ENCODE measurements at regions not wholly inside any gene's neighbourhood (a gene's known extent, or its start where the extent isn't known, plus 50 kb on each side); places are given as distances from the start of the nearest gene placed in this dataset.

- Mint-ChIP-seq H3K4me3 (no peak overlapping the region), H3K27ac (no peak overlapping the region), H3K4me1 (ENCODE audit: unreplicated experiment) (no peaks in the 10 kb centered on the region), H3K36me3 (no peaks in the 10 kb centered on the region), H3K27me3 (no peaks in the 10 kb centered on the region), H3K9me3 (no peaks in the 10 kb centered on the region)
- DNase-seq (ENCODE audit: extremely low spot score, unreplicated experiment), result no peak
- no peak for TF ChIP-seq CTCF (conservative IDR thresholded peaks at IDR 0.05)
Measured at GRCh38 chr13:90205081-90205480, 1142.4 kb upstream of the MIR17HG start.

- no peak overlapping the region for H3K4me3 Mint-ChIP-seq
- no peak overlapping the region for H3K27ac Mint-ChIP-seq
- no peaks in the 10 kb centered on the region for H3K27me3 Mint-ChIP-seq
- H3K36me3 Mint-ChIP-seq, result no peaks in the 10 kb centered on the region
- DNase-seq (ENCODE audit: extremely low spot score, unreplicated experiment), result no peak
- no peak for TF ChIP-seq CTCF (conservative IDR thresholded peaks at IDR 0.05)
- no peaks in the 10 kb centered on the region for H3K9me3 Mint-ChIP-seq
- H3K4me1 Mint-ChIP-seq (ENCODE audit: unreplicated experiment), result no peaks in the 10 kb centered on the region
Measured at GRCh38 chr13:90205911-90206310, 1141.6 kb upstream of the MIR17HG start.

GRCh38 chr13:90217275-90217674 lies 1130.2 kb upstream of the MIR17HG start:
- Mint-ChIP-seq H3K4me3 (no peak overlapping the region), H3K4me1 (ENCODE audit: unreplicated experiment) (no peaks in the 10 kb centered on the region), H3K36me3 (peaks cover 4% of the 10 kb centered on the region), H3K27ac (no peak overlapping the region), H3K27me3 (no peaks in the 10 kb centered on the region), H3K9me3 (peaks cover 5% of the 10 kb centered on the region)
- no peak for TF ChIP-seq CTCF (conservative IDR thresholded peaks at IDR 0.05)
- DNase-seq (ENCODE audit: extremely low spot score, unreplicated experiment), result no peak

GRCh38 chr13:90222758-90223157 lies 1124.7 kb upstream of the MIR17HG start:
- no peak overlapping the region for H3K27ac Mint-ChIP-seq
- H3K9me3 Mint-ChIP-seq, result no peaks in the 10 kb centered on the region
- H3K4me1 Mint-ChIP-seq (ENCODE audit: unreplicated experiment), result no peaks in the 10 kb centered on the region
- no peak for TF ChIP-seq CTCF (conservative IDR thresholded peaks at IDR 0.05)
- no peaks in the 10 kb centered on the region for H3K36me3 Mint-ChIP-seq
- no peak overlapping the region for H3K4me3 Mint-ChIP-seq
- H3K27me3 Mint-ChIP-seq, result no peaks in the 10 kb centered on the region
- DNase-seq (ENCODE audit: extremely low spot score, unreplicated experiment), result no peak

GRCh38 chr13:90230311-90230710 lies 1117.2 kb upstream of the MIR17HG start:
- Mint-ChIP-seq H3K4me3 (no peak overlapping the region), H3K27ac (no peak overlapping the region), H3K36me3 (no peaks in the 10 kb centered on the region), H3K27me3 (no peaks in the 10 kb centered on the region), H3K4me1 (ENCODE audit: unreplicated experiment) (no peaks in the 10 kb centered on the region), H3K9me3 (peaks cover 4% of the 10 kb centered on the region)
- TF ChIP-seq CTCF (conservative IDR thresholded peaks at IDR 0.05), result no peak
- no peak for DNase-seq (ENCODE audit: extremely low spot score, unreplicated experiment)

GRCh38 chr13:90232291-90232690 lies 1115.2 kb upstream of the MIR17HG start:
- Mint-ChIP-seq H3K36me3 (no peaks in the 10 kb centered on the region), H3K4me3 (no peak overlapping the region), H3K9me3 (peaks cover 4% of the 10 kb centered on the region), H3K4me1 (ENCODE audit: unreplicated experiment) (no peaks in the 10 kb centered on the region), H3K27me3 (no peaks in the 10 kb centered on the region), H3K27ac (no peak overlapping the region)
- no peak for TF ChIP-seq CTCF (conservative IDR thresholded peaks at IDR 0.05)
- no peak for DNase-seq (ENCODE audit: extremely low spot score, unreplicated experiment)

Measured in type B pancreatic cell (in vitro differentiated cells).